ENCODE measurements at regions not wholly inside any gene's neighbourhood (a gene's known extent, or its start where the extent isn't known, plus 50 kb on each side); places are given as distances from the start of the nearest gene placed in this dataset.
"Not testable (repeated sequence)": the region's sequence is repeated elsewhere in the genome, so short reads cannot be mapped to it uniquely, and the experiment has no call there.

DNA sequence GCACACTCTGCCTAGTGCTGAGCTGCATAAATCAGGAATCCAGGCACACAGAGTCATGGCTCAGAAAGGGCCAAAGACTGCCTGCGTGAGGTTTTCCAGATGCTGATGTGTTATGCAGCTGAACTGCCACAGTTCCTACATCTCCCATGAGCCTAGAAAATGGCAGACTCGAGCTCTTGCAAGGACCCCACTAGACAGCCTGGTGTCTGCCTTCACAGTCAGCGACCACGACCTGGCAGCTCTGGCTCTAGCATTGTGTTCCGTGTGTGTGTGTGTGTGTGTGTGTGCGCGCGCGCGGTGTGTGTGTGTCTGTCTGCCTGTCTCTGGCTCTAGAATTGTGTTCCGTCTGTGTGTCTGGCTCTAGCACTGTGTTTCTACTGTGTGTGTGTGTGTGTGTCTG, 203.6 kb upstream of the AGTR2 start:
- Histone ChIP-seq H3K4me3 (ENCODE audit: low read depth, low read length) (no peak overlapping the region), H3K4me2 (ENCODE audit: low read length) (no peak overlapping the region), H3K9ac (no peak overlapping the region), H3K79me2 (peaks cover 2% of the 10 kb centered on the region), H2AFZ (no peak overlapping the region), H3K27ac (no peak overlapping the region), H3K27me3 (ENCODE audit: control insufficient read depth, insufficient read depth, low read length) (no peaks in the 10 kb centered on the region), H3K36me3 (ENCODE audit: control insufficient read depth, insufficient read depth, low read length) (no peaks in the 10 kb centered on the region), H3K4me1 (no peaks in the 10 kb centered on the region), H3K9me3 (ENCODE audit: control insufficient read depth, low read length) (no peaks in the 10 kb centered on the region)
- TF ChIP-seq, protein P1, sequence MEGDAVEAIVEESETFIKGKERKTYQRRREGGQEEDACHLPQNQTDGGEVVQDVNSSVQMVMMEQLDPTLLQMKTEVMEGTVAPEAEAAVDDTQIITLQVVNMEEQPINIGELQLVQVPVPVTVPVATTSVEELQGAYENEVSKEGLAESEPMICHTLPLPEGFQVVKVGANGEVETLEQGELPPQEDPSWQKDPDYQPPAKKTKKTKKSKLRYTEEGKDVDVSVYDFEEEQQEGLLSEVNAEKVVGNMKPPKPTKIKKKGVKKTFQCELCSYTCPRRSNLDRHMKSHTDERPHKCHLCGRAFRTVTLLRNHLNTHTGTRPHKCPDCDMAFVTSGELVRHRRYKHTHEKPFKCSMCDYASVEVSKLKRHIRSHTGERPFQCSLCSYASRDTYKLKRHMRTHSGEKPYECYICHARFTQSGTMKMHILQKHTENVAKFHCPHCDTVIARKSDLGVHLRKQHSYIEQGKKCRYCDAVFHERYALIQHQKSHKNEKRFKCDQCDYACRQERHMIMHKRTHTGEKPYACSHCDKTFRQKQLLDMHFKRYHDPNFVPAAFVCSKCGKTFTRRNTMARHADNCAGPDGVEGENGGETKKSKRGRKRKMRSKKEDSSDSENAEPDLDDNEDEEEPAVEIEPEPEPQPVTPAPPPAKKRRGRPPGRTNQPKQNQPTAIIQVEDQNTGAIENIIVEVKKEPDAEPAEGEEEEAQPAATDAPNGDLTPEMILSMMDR (IDR thresholded peaks at IDR 0.05) = no peak

DNA sequence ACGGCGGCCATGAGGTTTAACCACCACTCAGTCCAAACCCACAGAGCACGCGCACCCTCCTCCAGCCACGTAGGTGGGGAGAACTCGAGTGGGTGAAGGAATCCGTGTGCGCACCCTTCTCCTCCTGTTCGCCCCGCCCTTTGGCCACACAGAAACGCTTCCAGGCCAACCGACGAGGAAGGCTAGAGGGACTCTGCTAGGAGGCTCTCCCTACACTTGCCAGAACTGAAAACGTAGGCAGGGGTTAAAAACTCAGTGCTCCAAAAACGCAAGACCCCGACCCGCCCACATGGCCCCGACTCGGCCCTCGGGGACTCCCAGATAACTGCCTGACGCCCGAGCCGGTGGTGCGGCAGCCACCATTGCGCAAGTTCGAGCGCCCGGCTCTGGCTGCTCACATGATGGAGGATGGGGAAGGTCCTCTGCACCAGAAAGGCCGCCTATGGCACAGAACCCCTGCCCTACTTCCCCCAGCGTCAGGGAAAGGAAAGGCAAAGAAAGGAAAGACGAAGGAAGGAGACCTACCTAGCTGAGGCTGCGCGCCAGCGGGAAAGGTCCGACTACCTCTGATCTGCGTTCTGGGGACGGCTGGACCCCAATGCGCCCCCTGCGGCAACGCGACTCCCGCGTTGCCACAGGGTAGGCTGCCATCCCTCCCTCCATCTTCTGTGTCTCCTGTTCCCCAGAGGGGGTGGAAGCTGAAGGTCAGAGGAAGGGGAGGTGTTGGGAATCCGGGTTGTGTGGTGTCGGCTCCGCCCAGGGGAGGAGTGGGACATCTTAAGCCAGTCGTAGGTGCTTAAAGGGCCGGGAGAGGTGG, 201.9 kb upstream of the AGTR2 start:
- TF ChIP-seq, protein P1 (IDR thresholded peaks at IDR 0.05) = no peak
- Histone ChIP-seq H3K27me3 (ENCODE audit: control insufficient read depth, insufficient read depth, low read length) (no peaks in the 10 kb centered on the region), H3K27ac (peak overlapping the region; percentile 80), H3K79me2 (peaks cover 2% of the 10 kb centered on the region), H3K4me2 (ENCODE audit: low read length) (peak overlapping the region; percentile 57), H3K4me1 (no peaks in the 10 kb centered on the region), H3K4me3 (ENCODE audit: low read depth, low read length) (peak overlapping the region; percentile 69), H2AFZ (peak overlapping the region; percentile 90), H3K9me3 (ENCODE audit: control insufficient read depth, low read length) (no peaks in the 10 kb centered on the region), H3K9ac (peak overlapping the region; percentile 2), H3K36me3 (ENCODE audit: control insufficient read depth, insufficient read depth, low read length) (no peaks in the 10 kb centered on the region)

DNA sequence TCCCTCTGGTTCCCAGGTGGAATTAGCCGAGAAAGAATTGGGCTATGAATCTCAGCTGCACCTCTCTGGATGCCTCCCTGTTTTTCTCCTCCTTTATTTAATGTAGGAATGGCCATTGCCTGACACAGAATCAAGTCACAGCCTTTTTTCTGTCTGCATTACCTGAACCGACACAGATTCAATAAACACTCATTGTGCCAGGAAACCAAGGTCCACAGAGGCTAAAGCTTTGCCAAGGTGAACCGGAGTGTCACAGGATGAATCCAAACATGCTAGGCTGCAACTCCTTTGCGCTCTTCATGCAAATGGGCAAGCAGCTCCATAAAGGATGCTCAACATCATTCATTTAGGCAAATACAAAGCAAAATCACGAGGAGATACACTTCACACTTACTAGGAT, 199.8 kb upstream of the AGTR2 start:
- Histone ChIP-seq H2AFZ (peak overlapping the region; percentile 28), H3K27me3 (ENCODE audit: control insufficient read depth, insufficient read depth, low read length) (no peaks in the 10 kb centered on the region), H3K9me3 (ENCODE audit: control insufficient read depth, low read length) (no peaks in the 10 kb centered on the region), H3K27ac (no peak overlapping the region), H3K36me3 (ENCODE audit: control insufficient read depth, insufficient read depth, low read length) (no peaks in the 10 kb centered on the region), H3K4me1 (no peaks in the 10 kb centered on the region), H3K9ac (no peak overlapping the region), H3K4me3 (ENCODE audit: low read depth, low read length) (no peak overlapping the region), H3K4me2 (ENCODE audit: low read length) (no peak overlapping the region), H3K79me2 (peaks cover 2% of the 10 kb centered on the region)
- TF ChIP-seq, protein P1 (IDR thresholded peaks at IDR 0.05) = no peak

DNA sequence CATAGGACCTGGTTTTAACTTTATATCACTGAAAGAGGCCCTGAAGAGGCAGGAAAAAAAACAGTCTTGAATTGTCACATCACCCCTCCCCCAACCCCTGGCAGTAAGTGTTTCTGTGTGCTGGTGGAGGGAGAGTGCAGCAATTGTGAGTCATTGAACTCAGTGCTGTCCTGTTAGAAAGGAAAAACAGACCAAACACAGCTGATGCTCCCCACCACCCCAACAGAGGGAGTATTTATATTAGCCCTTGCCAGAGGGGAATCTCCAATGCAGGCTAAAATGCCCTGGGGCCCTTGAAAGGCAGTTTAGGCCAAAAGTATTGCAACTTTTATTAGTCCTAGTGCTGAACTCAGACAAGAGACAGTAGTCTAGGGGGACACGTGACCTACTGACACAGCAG, 197.8 kb upstream of the AGTR2 start:
- Histone ChIP-seq H2AFZ (no peak overlapping the region), H3K4me2 (ENCODE audit: low read length) (no peak overlapping the region), H3K9me3 (ENCODE audit: control insufficient read depth, low read length) (no peaks in the 10 kb centered on the region), H3K36me3 (ENCODE audit: control insufficient read depth, insufficient read depth, low read length) (no peaks in the 10 kb centered on the region), H3K27me3 (ENCODE audit: control insufficient read depth, insufficient read depth, low read length) (no peaks in the 10 kb centered on the region), H3K27ac (no peak overlapping the region), H3K4me3 (ENCODE audit: low read depth, low read length) (no peak overlapping the region), H3K4me1 (no peaks in the 10 kb centered on the region), H3K9ac (no peak overlapping the region), H3K79me2 (peaks cover 2% of the 10 kb centered on the region)
- TF ChIP-seq, protein P1 (IDR thresholded peaks at IDR 0.05) = no peak

DNA sequence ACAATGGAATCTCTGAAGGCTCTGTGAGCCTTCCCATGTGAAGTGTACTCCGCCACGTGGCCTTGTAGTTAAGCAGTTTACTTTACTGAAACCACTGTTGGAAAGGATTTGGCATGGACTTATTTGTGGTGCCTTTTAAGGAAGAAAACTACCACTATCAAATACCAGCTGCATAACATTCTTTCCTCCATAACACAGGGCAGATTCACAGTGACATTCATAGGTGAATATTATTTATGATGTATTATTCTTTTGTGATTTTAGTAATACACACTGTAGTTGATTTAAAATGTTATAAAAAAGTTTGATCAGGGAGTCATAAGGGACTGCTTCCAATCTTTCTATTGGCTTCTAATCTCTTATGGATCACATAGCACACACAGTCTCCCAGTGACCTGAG, 192.5 kb upstream of the AGTR2 start:
- H3K9me3 ChIP-seq (ENCODE audit: control insufficient read depth, low read length) = no peaks in the 10 kb centered on the region
- H3K36me3 ChIP-seq (ENCODE audit: control insufficient read depth, insufficient read depth, low read length) = no peaks in the 10 kb centered on the region
- no peaks in the 10 kb centered on the region for H3K4me1 ChIP-seq
- H2AFZ ChIP-seq = no peak overlapping the region
- no peaks in the 10 kb centered on the region for H3K27me3 ChIP-seq (ENCODE audit: control insufficient read depth, insufficient read depth, low read length)
- H3K79me2 ChIP-seq = no peaks in the 10 kb centered on the region
- no peak overlapping the region for H3K4me3 ChIP-seq (ENCODE audit: low read depth, low read length)
- no peak overlapping the region for H3K27ac ChIP-seq
- H3K9ac ChIP-seq = no peak overlapping the region
- TF ChIP-seq, protein P1 (IDR thresholded peaks at IDR 0.05) = no peak
- no peak overlapping the region for H3K4me2 ChIP-seq (ENCODE audit: low read length)

DNA sequence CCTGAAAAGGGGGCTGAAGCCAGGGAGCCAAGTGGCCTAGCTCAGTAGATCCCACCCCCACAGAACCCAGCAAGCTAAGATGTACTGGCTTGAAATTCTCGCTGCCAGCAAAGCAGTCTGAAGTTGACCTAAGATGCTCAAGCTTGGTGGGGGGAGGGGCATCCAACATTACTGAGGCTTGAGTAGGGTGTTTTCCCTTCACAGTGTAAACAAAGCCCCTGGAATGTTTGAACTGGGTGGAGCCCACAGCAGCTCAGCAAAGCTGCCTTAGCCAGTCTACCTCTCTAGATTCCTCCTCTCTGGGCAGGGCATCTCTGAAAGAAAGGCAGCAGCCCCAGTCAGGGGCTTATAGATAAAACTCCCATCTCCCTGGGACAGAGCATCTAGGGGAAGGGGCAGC, 187.4 kb upstream of the AGTR2 start:
- H3K4me2 ChIP-seq (ENCODE audit: low read length); H3K9ac ChIP-seq; H3K36me3 ChIP-seq (ENCODE audit: control insufficient read depth, insufficient read depth, low read length); H3K4me3 ChIP-seq (ENCODE audit: low read depth, low read length); H3K4me1 ChIP-seq; H3K9me3 ChIP-seq (ENCODE audit: control insufficient read depth, low read length); H2AFZ ChIP-seq; H3K27me3 ChIP-seq (ENCODE audit: control insufficient read depth, insufficient read depth, low read length); H3K79me2 ChIP-seq; H3K27ac ChIP-seq: not testable (repeated sequence)

DNA sequence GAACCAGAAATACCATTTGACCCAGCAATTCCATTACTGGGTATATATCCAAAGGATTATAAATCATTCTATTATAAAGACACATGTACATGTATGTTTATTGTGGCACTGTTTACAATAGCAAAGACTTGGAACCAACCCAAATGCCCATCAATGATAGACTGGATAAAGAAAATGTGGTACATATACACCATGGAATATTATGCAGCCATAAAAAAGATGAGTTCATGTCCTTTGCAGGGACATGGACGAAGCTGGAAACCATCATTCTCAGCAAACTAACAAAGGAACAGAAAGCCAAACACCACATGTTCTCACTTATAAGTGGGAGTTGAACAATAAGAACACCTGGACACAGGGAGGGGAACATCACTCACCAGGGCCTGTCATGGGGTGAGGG, 183.1 kb upstream of the AGTR2 start:
- not testable (repeated sequence) for H3K27me3 ChIP-seq (ENCODE audit: control insufficient read depth, insufficient read depth, low read length); H3K4me3 ChIP-seq (ENCODE audit: low read depth, low read length); H3K4me2 ChIP-seq (ENCODE audit: low read length); H2AFZ ChIP-seq; H3K4me1 ChIP-seq; H3K27ac ChIP-seq; H3K79me2 ChIP-seq; H3K36me3 ChIP-seq (ENCODE audit: control insufficient read depth, insufficient read depth, low read length); H3K9ac ChIP-seq; H3K9me3 ChIP-seq (ENCODE audit: control insufficient read depth, low read length)
